GM18502 (cell line): ENCODE measurements at regions not wholly inside any gene's neighbourhood (a gene's known extent, or its start where the extent isn't known, plus 50 kb on each side); places are given as distances from the start of the nearest gene placed in this dataset.

Source experiments
- ATAC-seq: cut with Tn5 transposase; IDR thresholded peaks from one replicate; pipeline ENCODE4 v1.9.1; 2021; ENCODE audit warnings: mild to moderate bottlenecking; ENCODE audit not compliant: unreplicated experiment, poor library complexity

- no peak for ATAC-seq
These were observed 191.4 kb downstream of the TM2D1 start for GRCh38 chr1:61533546-61533945.

DNA sequence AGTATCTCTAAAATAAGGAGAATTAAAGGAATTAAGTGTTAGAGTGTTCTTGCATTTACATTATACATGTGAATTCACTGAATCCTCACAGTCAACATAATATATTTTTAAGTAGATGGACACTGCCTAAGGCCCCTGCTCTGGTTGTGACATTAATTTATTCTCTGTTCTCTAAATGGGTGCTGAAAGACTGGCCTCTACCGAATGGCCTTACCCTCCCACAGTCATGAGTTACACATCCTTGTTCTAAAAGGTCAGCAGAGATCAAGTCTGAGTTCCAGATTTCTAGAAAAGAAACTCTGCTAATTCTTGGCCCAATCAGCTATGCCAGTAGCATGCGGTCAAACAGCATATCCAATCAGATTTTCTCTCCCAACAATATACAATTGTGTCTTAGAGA is 193.2 kb downstream of the TM2D1 start:
- no peak for ATAC-seq

DNA sequence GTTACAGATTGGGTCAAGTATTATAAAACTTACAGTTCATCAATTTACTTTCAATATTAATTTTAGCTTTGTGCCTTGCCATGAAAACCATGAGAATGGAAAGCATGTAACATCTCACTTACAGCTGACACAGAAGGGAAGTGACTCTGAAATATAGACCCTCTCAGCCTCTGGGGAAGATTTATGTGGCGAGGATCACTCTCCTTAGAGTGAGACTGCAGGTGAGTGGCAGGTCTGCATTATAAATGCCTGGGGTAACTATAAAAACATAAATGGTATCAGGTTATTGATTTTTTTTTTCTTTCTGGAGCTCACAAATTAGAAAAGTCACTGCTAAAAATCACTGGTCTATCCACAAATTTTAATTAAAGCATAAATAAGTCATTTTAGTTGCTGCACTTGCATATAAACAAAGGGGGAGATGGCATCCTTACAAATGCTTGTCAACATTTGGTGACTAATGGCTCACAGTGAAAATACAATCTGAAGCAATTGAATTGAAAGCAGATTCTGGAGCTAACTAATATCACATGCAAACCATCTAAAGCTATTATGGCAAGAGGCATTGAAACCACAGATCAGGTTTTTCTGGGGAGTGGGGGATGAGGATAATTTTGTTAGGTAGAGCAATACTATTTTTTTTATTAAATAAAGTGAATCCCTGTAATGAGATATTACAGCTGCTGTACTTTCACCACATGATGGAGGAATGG is 200.9 kb downstream of the TM2D1 start:
- no peak for ATAC-seq

- ATAC-seq: no peak
These were observed 201.7 kb downstream of the TM2D1 start for GRCh38 chr1:61523229-61523628.

DNA sequence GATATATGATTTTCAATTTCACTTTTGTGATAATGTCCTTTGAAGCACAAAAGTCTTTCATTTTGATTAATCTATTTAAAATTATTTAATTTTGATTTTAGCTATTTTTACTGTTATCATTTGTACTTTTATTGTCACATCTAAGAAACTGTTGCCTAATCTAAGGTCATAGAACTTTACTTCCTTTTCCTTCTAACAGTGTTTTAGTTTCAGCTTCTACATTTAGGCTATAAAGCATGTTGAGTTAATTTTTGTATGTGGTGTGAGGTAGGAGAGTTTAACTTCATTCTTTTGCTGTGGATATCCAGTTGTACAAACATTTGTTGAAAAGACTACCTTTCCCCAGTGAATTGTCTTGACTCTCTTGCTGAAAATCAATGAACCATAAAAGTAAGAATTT is 204.5 kb downstream of the TM2D1 start:
- ATAC-seq: no peak

DNA sequence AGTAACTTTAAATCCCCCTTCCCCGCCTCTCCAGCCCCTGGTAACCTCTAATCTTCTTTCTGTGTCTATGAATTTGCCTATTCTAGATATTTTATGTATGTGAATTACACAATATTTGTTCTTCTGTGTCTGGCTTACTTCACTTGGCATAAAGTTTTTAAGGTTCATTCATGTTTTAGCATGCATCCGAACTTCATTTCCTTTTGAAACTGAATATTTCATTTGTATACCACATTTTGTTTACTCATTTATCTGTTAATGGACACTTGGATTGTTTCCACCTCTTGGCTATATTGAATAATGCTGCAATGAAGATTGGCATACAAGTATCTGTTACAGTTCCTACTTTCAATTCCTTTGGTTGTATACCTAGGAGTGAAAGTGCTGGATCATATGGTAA is 205.3 kb downstream of the TM2D1 start:
- ATAC-seq: no peak

DNA sequence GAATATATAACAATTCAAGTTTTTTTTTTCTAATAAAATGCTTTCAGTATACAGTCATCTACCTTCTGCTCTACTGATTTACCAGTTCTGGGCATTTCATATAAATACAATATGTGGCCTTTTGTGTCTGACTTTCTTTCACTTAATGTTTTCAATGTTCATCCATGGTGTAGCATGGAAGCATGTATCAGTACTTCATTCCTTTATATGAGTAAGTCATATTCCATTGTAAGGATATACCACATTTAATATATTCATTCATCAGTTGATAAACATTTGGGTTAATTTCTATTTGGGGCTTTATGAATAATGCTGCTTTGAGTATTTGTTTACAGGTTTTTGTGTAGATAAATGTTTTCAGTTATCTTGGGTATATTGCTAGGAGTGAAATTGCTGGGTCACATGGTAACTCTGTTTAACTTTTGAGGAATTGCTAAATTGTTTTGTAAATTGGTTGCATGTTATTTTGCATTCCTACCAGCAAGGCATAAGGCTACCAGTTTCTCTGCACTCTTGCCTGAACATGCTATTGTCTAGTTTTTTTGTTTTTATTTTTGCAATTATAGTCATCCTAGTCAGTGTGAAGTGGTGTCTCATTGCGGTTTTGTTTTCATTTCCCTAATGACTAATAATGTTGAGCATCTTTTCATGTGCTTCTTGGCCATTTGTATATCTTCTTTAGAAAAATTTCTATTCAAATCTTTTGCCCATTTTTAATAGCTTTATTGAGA is 206.1 kb downstream of the TM2D1 start:
- peak; percentile 80 for ATAC-seq

- no peak for ATAC-seq
These were observed 207.6 kb downstream of the TM2D1 start for GRCh38 chr1:61517345-61517744.

DNA sequence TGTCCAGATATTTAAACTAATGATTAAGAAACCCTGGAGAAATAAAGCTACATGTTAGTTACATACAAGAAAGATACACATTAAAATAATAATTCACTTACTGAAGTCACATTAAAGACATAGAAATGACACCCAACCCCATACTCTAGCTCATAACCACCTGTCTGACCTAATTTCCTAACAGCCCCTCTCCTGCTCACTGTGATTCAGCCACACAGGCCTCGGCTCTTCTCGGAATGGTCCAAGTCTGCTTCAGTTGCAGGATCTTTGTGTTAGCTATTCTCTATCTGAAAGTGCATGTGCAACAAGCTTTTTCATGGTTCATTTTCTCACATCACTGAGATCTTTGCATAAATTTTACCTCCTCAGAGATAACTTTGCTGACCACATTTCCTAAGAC is 209.8 kb downstream of the TM2D1 start:
- no peak for ATAC-seq
